Smooth muscle cell (in vitro differentiated cells): ENCODE measurements at regions not wholly inside any gene's neighbourhood (a gene's known extent, or its start where the extent isn't known, plus 50 kb on each side); places are given as distances from the start of the nearest gene placed in this dataset.
A peak's percentile ranks its signal among the peaks of the same experiment; 100 is the strongest.

ENCODE experiments used
- DNase-seq: peaks from one replicate; lab custom pipeline; 2025; ENCODE audit not compliant: unreplicated experiment; lab: John Stamatoyannopoulos, UW
- H2AFZ ChIP-seq: fragments of 200-600 bp; sonication (generic); 2 replicates; pipeline ENCODE4 v1.6.0; 2016; ENCODE audit warnings: antibody characterized with exemption, low read depth, mild to moderate bottlenecking
- H3F3A ChIP-seq: fragments of 200-600 bp; sonication (generic); 2 replicates; pipeline ENCODE4 v1.6.0; 2017; ENCODE audit warnings: antibody characterized with exemption, low read depth
- H3K27ac ChIP-seq: fragments of 200-600 bp; sonication (generic); 2 replicates; pipeline ENCODE4 v1.5.1; 2016; ENCODE audit warnings: low read depth, mild to moderate bottlenecking
- H3K27me3 ChIP-seq: fragments of 200-600 bp; sonication (generic); 2 replicates; pipeline ENCODE4 v1.6.1; 2016; ENCODE audit warnings: low read depth, mild to moderate bottlenecking
- H3K36me3 ChIP-seq: fragments of 200-600 bp; sonication (generic); 2 replicates; pipeline ENCODE4 v1.5.1; 2016; ENCODE audit warnings: low read depth
- H3K4me1 ChIP-seq: fragments of 200-600 bp; sonication (generic); 2 replicates; pipeline ENCODE4 v1.5.1; 2016; ENCODE audit warnings: low read depth
- H3K4me2 ChIP-seq: fragments of 200-600 bp; sonication (generic); 2 replicates; pipeline ENCODE4 v1.6.0; 2016; ENCODE audit warnings: mild to moderate bottlenecking
- H3K4me3 ChIP-seq: fragments of 200-600 bp; sonication (generic); 2 replicates; pipeline ENCODE4 v1.5.1; 2016; ENCODE audit warnings: mild to moderate bottlenecking
- H3K79me2 ChIP-seq: fragments of 200-600 bp; sonication (generic); 2 replicates; pipeline ENCODE4 v1.6.0; 2016; ENCODE audit warnings: low read depth, mild to moderate bottlenecking
- H3K9ac ChIP-seq: fragments of 200-600 bp; sonication (generic); 2 replicates; pipeline ENCODE4 v1.6.0; 2016; ENCODE audit warnings: low read depth
- H3K9me3 ChIP-seq: fragments of 200-600 bp; sonication (generic); replicated peaks from 2 replicates; pipeline ENCODE4 v1.5.1; 2016; ENCODE audit warnings: low read depth
- H4K20me1 ChIP-seq: fragments of 200-600 bp; sonication (generic); 2 replicates; pipeline ENCODE4 v1.6.0; 2016; ENCODE audit warnings: low read depth
- WGBS: methylation state at CpG from one replicate; pipeline ENCODE4 v1.1.7; 2016; ENCODE audit warnings: low lambda C conversion rate; 5-methylcytosine and 5-hydroxymethylcytosine counted together
- TF ChIP-seq, protein P1 (sequence below): fragments of 200-600 bp; sonication (generic); IDR thresholded peaks from 2 replicates; pipeline ENCODE4 v1.5.1; 2017; ENCODE audit warnings: borderline replicate concordance, mild to moderate bottlenecking, antibody characterized with exemption; ENCODE audit not compliant: insufficient read depth, poor library complexity, severe bottlenecking

DNA sequence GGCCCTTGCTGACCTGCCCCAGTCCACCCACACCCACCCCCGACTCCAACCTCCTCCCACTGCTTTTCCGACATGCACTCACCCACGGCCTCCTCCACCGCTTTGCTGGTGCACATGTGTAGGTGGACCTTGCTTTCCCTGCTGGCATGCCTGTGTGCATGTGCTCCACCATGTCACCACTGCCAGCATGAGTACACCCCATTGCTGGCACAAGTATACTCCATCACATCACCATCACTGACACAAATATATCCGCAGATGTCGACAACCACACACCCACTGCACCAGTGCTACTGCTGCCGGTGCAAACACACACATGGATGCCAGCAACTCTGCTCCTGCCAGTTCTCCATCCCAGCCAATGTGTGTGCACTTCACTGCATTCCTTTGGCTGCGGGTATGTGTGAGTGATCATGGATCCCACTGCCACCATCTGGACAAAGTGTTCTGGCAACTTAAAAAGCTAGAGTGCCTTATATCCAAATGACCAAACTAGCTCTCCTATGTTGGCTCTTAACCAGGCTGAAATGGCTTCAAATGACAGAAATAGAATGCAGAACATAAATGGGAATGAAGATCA is 1072.3 kb downstream of the RAPGEF2 start:
- H3K4me1 ChIP-seq: peaks cover 3% of the 10 kb centered on the region
- WGBS: 81% methylated on average over 8 of the region's 8 CpGs
- H3K79me2 ChIP-seq: no peaks in the 10 kb centered on the region
- no peak overlapping the region for H3K27ac ChIP-seq
- DNase-seq: no peak
- TF ChIP-seq, protein P1, sequence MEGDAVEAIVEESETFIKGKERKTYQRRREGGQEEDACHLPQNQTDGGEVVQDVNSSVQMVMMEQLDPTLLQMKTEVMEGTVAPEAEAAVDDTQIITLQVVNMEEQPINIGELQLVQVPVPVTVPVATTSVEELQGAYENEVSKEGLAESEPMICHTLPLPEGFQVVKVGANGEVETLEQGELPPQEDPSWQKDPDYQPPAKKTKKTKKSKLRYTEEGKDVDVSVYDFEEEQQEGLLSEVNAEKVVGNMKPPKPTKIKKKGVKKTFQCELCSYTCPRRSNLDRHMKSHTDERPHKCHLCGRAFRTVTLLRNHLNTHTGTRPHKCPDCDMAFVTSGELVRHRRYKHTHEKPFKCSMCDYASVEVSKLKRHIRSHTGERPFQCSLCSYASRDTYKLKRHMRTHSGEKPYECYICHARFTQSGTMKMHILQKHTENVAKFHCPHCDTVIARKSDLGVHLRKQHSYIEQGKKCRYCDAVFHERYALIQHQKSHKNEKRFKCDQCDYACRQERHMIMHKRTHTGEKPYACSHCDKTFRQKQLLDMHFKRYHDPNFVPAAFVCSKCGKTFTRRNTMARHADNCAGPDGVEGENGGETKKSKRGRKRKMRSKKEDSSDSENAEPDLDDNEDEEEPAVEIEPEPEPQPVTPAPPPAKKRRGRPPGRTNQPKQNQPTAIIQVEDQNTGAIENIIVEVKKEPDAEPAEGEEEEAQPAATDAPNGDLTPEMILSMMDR: no peak
- no peaks in the 10 kb centered on the region for H3K27me3 ChIP-seq
- no peak overlapping the region for H2AFZ ChIP-seq
- H3K36me3 ChIP-seq: no peaks in the 10 kb centered on the region
- H3K9ac ChIP-seq: no peak overlapping the region
- H3F3A ChIP-seq: peaks cover 3% of the 10 kb centered on the region
- no peaks in the 10 kb centered on the region for H3K9me3 ChIP-seq
- no peak overlapping the region for H3K4me2 ChIP-seq
- no peak overlapping the region for H3K4me3 ChIP-seq
- H4K20me1 ChIP-seq: no peaks in the 10 kb centered on the region

DNA sequence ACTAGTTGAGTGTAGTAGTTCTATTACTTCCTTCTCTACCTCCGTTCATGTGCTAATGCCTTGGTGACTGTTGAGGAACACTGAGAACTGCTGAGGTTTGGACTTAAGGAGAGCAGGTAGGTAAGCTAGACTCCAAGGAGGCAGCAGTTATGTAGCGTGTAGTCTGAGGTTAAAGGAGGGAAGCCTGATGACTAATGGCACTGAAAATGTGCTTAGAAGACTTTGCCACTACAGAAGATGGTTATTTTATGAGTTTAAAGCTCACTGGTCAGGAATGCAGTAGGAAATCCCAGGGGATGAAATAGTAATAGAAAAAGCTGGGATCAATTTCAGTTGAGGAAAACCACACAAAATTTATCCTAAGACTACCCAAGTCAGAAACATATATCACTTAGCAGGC is 1077.3 kb downstream of the RAPGEF2 start:
- H3K4me2 ChIP-seq: peak overlapping the region; percentile 32
- H3K27me3 ChIP-seq: no peaks in the 10 kb centered on the region
- TF ChIP-seq, protein P1: no peak

DNA sequence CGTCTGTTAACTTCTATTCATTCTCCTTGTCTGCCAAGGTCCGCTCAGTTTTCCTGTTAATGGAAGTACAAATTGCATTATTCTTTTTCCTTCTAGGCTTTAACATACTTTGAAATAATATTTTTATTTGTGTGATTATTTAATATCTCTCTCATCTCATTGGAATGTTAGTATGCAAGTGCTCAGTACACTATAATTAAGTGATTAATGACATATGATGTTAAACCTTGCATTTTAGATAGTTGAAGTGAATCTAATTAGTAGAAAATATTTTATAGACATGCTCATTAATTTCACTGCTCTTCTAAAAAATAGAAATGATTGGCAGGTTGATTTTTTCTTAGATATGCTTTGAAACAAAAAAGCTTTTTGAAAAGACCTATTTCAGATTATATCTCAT is 1079.8 kb downstream of the RAPGEF2 start:
- no peak for DNase-seq
- no peak overlapping the region for H3K4me2 ChIP-seq
- 95% methylated on average over 2 of the region's 2 CpGs for WGBS
- no peaks in the 10 kb centered on the region for H3K79me2 ChIP-seq
- H3F3A ChIP-seq: peaks cover 3% of the 10 kb centered on the region
- no peak overlapping the region for H3K4me3 ChIP-seq
- TF ChIP-seq, protein P1: no peak
- no peak overlapping the region for H3K9ac ChIP-seq
- no peaks in the 10 kb centered on the region for H3K36me3 ChIP-seq
- H3K4me1 ChIP-seq: peaks cover 8% of the 10 kb centered on the region
- no peaks in the 10 kb centered on the region for H4K20me1 ChIP-seq
- H2AFZ ChIP-seq: no peak overlapping the region
- H3K27me3 ChIP-seq: no peaks in the 10 kb centered on the region
- H3K27ac ChIP-seq: no peak overlapping the region
- no peaks in the 10 kb centered on the region for H3K9me3 ChIP-seq

More for the DNA sequence above, 1077.3 kb downstream of the RAPGEF2 start:
- H3K9me3 ChIP-seq: no peaks in the 10 kb centered on the region
- H3K4me3 ChIP-seq: no peak overlapping the region
- H4K20me1 ChIP-seq: no peaks in the 10 kb centered on the region
- H3K4me1 ChIP-seq: peaks cover 8% of the 10 kb centered on the region
- H3K36me3 ChIP-seq: no peaks in the 10 kb centered on the region
- peak overlapping the region; percentile 51 for H3K27ac ChIP-seq
- no peaks in the 10 kb centered on the region for H3K79me2 ChIP-seq
- no peak overlapping the region for H2AFZ ChIP-seq
- no peak for DNase-seq
- no peak overlapping the region for H3K9ac ChIP-seq
- H3F3A ChIP-seq: peaks cover 3% of the 10 kb centered on the region
- WGBS: 27% methylated on average over 2 of the region's 2 CpGs

DNA sequence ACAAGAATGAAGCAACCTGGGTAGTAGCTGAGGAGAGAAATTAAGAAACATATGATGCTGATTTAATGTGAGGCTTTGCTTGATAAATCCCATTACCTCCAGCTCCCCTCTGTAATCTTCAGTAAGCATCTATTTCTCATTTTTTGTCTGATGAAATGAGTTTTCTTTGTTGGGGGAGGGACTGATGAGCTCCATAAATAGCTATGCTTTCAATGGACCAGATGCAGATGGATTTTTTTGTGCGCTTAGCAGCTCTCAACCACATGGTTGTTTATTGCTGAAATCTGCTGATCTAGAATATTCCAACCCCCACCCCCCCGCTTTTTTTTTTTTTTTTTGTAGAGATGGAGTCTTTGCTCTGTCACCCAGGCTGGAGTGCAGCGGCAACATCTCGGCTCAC is 1082.0 kb downstream of the RAPGEF2 start:
- TF ChIP-seq, protein P1: no peak

More for the DNA sequence above, 1082.0 kb downstream of the RAPGEF2 start:
- Histone ChIP-seq H3K36me3 (no peaks in the 10 kb centered on the region), H4K20me1 (no peaks in the 10 kb centered on the region), H3K79me2 (no peaks in the 10 kb centered on the region), H3K27ac (no peak overlapping the region), H3F3A (peaks cover 3% of the 10 kb centered on the region), H3K9ac (no peak overlapping the region), H3K4me3 (no peak overlapping the region), H3K4me2 (no peak overlapping the region), H3K27me3 (no peaks in the 10 kb centered on the region), H3K4me1 (peaks cover 8% of the 10 kb centered on the region), H2AFZ (no peak overlapping the region), H3K9me3 (no peaks in the 10 kb centered on the region)
- WGBS: 88% methylated on average over 4 of the region's 4 CpGs
- no peak for DNase-seq
